Stimulated activated CD4-positive, alpha-beta T cell treated with anti-CD3 and anti-CD28 coated beads, Interleukin-2, amount 100 ng/mL, for 48 hours (primary cell): ENCODE measurements at regions not wholly inside any gene's neighbourhood (a gene's known extent, or its start where the extent isn't known, plus 50 kb on each side); places are given as distances from the start of the nearest gene placed in this dataset.

Source experiments
- DNase-seq, 2 donors: peaks; one replicate each; pipeline ENCODE4 v3.0.0-alpha.2; 2020

DNA sequence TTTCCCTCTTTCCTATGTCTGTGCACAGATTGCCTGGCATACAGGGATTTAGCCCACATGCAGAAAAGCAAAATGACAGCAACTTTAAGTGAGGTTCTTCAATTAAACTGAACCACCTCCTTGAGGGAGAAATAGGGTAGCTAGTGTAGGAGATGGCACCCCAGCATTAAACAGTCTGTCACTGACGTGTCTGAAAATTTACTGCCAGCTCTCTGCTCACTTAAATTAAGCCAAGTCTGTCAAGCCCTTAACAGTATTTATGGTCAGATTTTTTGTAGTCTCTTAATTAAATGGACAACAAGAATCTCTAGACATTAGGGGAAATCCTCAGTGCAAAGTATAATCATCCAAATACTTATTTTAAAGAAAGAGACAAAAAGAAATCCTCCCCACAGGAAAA is 696.5 kb upstream of the PTBP2 start:
- no peak for DNase-seq

DNA sequence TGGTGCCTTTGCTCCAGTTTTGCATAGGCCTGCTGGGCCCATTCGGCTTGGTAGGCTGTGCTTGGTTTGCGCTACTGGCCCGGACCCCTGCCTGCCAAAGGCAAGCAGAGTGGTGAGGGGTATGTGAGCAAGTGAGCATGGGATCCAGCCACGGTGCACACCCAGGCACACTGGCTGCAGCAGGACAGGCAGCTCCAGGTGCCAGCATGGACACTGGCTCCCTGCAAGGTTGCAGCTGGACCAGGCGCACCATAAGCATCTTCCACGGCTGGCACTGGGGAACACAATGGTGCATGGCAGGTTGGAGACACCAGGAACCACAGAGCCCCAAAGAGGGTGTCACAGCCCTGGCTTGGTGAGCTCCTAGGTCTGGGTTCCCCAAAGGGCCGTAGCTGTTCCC is 693.5 kb upstream of the PTBP2 start:
- no peak for DNase-seq

DNA sequence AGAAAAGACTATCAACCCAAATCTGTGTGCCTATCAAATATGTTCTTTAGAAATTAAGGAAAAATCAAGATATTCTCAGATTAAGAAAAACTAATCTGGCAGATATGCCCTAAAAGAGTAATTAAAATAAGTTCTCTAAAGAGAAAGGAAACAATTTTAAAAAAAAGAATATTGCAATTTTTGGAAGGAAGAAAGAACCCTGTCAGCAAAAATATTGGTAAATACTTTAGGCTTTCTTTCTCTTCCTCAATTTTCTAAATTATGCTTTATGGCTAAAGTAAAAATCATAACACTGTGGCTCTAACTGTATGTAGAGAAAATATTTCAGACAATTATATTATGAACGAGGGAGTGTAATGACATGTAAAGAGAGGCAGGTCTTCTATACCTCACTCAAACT is 691.3 kb upstream of the PTBP2 start:
- no peak for DNase-seq

DNA sequence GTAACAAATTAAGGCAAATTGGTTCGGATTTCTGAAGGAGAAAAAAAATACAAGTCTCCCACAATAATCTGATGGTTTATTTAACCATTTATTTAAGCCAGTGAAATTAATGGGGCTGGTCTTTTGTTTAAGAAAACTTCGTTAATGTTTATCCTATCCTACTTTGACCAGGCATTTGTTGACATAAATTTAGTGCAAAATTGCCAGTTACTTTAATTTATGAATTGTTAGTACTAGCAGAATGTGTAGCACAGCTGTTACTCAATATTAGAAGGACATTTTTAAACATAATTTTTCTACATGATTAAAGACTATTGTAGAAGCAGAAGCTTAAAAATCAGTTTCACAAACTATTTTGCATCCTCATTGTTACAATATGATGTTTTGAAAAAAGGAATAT is 687.6 kb upstream of the PTBP2 start:
- DNase-seq: no peak

DNA sequence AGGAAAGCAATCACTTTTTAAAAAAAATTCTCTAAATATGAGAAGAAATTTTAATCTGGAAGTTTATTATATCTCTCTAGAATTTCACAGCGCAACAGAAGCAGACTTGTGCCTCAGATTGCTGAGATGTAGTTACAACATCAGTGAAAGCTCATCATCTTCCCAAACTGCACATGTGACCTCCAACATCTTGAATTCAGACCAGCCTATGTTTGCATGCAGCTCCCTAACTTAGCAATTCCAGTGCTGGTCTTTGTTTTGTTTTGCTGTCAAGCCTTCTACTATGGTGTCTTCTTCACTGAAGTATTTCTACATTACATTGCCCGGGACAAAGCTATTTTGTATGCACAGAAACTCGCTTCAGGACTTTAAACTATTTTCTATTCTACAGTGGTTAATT is 684.8 kb upstream of the PTBP2 start:
- DNase-seq: no peak

DNA sequence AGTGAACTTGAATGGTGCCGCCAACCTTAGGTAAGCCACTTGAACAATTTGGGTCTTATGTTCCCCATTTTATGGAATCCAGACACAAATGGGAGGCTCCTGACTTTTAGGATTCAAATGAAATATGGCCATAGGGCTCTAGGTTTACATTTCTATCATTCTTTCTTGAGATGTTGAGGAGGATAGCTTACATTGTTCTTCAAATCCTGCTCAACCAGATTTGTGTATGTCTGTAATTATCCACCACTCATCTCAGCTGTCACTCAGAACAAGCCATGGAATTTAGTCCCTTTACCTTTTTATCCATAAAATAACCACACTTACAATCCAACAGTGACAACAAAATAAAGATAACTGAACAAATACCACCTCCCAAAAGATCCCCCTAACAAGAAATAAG is 682.9 kb upstream of the PTBP2 start:
- no peak for DNase-seq

DNA sequence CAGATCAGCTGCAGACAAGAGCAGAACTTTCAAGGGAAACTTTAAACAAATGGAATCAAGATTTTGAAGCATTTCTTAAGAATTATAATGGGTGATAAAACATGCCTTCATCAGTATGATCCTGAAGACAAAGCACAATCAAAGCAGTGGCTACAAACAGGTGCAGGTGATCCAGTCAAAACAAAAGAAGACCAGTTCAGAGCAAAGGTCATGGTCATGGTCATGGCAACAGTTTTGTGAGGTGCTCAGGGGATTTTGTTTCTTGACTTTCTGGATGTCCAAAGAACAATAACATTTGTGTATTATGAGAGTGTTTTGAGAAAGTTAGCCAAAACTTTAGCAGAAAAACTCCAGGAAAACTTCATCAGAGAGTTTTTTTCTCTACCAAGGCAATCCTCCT is 681.7 kb upstream of the PTBP2 start:
- no peak for DNase-seq

DNA sequence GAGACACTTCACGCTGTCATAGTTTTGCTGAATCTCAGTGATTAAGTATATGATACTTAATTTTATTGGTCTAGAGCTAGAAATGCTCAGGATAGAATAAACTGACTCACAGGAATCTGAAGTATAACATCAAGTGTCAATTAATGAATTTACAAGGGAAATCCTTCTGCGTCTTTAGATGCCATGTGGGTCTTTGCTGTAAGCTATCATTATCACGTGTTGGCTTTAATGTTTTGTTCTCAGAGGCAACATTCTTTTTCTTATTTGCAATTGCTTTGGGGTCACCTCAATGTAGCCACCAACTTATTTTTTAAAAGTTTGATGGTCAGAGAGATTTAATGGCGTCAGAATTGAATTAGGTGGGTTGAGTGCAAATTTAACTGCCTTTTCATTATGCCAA is 680.1 kb upstream of the PTBP2 start:
- no peak for DNase-seq

DNA sequence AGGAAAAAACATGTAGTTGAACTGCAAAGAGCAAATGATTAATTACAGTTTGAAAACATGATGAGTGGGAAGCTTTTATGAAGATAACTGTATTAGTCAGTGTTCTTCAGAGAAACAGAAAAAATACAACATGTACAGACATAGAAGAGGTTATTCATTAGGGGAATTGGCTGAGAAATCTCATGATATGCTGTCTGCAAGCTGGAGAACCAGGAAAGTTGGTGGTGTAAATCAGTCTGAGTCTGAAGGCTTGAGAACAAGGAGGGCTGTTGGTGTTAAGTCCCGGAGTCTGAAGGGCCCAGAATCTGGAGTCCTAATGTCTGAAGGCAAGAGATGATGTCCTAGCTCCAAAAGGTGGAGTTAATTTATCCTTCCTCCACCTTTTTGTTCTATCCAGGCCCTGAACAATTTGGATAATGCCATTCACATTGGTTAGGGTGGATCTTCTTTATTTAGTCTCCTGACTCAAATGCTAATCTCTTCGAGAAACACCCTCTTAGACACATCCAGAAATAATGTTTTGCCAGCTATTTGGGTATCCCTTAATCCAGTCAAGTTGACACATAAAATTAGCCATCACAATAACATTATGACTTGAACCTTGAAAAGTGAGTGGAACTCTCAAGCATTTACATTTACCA is 672.9 kb upstream of the PTBP2 start:
- no peak for DNase-seq

DNA sequence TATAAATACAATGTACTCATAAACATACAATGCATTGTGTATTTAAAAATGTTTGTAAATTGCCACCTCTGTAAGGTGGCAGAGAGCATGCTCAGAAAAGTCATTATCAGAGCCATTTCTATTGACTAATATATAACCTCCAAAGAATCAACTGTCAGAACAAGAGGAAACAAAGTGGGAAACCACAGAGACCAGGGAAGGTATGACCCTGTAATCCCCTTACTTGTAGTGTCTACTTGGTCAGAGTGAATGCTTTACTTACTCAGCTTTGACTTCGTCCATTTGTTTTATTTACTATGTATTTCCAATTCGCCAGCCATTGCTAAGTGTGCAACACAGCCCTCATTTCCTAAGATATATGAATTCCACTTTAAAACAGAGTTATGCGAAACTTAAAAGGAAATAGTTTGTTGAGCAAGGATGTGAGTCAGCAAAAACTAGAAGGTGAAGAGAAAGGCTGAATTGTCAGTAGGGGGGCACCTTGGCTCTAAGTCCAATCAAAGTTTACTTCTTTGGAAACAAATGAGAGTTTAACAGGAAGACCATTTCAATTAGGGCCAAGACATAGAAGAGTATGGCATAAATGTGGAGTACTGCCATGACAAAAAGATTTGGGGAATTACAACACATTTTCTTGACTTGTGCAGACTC is 671.7 kb upstream of the PTBP2 start:
- no peak for DNase-seq

DNA sequence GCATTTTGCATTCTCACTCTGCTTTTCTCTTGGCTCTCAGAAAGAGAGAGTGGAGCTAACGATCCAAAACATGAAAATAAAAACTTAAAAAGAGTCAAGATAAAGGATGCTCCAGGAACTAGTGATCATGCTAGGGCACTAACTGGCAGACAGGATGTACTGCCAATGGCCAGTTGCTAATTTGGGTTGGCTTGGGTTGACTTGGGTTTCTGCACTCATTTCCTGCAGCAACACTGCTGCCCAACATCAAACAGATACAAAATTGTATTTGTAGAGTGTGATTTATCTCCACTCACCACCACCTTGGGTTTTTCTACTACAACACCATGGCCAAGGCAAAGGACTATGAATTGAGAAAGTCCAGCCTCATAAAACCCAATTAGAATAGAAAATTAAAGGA is 662.3 kb upstream of the PTBP2 start:
- no peak for DNase-seq

DNA sequence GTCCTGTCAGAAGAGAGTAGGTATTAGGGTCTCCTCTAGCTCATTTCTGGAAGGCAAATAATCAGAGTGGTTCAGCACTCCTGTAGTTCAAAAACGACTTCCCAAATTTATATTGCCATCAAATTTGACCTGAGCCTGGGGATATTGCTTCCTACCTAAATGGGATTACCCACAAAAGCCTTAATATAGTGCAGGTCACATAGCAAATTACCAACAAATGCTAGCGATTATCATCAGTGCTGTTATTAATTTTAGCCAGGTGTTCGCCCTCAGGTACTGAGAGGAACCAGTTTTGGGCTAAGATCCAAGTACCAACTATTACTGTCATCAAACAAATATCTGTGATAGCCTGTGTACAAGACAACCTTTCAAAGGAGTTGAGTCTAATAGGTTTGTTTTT is 661.8 kb upstream of the PTBP2 start:
- DNase-seq: no peak

DNA sequence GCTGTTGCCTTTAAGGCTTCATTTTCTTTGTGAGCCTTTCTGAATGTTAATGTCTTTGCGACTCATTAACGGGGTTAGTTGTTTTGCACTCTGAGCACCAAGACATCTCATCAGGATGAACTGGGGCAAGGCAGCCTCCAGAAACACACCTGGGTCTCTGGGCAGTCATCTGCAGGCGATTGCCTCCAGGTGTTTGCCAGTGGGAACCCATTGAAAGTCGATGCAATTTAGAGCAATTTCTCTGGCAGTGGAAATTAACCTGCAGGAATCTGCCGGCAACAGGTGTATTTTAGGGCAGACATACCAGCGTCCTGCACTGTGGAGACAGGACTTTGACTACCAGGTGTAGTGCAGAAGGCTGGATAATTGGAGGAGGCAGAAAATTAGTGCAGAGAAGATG is 661.0 kb upstream of the PTBP2 start:
- no peak for DNase-seq

DNA sequence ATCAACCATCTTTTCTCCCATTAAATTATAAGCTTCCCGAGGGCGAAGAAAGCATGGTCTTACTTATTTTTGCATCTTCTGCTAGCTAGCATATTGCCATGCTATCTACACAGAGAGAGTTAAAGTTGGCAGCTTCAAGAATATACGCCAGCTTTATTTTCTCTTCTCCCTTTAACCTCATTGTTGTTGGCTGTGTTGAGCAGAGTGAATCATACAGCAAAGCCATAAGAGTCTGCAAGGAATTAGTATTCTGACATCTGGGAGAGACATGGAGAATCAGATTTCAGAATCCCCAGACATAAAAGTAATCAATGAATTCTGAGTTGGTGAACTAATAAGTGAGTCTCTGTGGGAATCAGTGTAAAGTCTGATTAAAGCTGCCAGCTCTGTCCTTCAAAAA is 649.6 kb upstream of the PTBP2 start:
- DNase-seq: no peak

DNA sequence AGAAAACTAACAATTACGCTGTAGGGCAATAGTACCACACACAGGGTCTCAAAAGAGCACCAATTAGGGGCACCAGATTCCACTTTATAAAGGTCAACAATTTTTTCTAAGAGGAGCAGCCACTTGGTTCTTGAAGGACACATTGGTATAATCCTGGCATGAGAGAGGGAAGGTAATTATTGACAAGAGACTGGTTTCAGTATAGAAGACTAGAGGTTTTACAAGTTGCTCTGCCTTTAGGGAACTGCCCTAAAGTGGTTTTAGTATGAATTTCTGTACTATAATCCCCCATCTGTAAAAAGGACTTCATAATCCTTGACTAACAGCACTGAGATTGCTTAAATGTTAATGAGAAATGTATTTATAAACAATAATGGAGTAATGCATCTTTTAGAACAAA is 648.5 kb upstream of the PTBP2 start:
- no peak for DNase-seq

DNA sequence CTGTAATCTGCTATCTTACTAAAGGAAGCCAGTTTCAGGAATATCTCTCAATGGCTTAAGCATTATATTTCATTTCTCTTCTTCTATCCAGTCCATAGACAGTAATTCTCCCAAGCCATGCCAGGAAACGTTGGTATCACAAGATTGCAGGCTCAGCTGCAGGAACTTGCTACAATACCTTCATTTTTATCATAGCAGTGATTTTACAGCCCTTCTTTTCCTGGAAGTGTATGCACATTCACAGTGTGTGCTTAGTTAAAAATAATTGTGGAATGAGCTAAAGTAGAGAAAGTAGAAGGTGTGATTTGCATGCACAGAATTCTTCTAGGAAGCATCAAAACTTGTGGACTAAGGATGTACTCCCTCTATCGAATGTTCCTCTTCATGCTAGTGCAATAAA is 647.2 kb upstream of the PTBP2 start:
- no peak for DNase-seq

DNA sequence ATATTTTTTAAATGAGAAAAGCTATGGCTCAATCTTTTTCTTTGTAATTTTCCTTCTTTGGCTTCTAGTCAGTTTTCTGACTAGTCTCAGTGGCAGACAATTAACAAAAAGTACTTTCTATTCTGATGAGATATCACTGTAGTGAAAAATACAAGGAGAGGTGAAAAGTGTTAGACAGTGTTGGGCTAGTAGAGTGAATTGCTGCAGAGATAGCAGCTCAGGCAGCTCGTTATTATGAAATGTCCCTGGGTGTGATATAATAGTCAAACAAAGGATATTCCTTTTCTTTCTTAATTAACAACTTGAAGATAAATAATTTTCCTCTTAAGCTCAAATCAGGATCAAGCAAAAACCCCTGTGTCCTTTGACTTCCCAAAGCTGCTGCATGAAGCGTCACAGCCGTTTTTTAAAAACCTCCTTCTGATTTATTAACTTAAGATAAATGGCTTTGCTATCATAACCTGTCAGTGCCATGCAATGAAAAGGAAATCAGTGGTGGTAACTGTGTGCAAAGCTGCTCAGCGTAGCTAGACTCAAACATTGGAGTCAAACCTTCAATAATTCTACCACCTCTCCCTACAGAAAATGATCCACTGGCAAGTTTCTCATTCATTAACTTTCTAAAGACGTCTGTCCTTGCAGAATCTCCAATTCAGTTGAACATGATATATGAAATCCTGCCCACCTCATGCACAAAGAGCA is 646.6 kb upstream of the PTBP2 start:
- no peak for DNase-seq

DNA sequence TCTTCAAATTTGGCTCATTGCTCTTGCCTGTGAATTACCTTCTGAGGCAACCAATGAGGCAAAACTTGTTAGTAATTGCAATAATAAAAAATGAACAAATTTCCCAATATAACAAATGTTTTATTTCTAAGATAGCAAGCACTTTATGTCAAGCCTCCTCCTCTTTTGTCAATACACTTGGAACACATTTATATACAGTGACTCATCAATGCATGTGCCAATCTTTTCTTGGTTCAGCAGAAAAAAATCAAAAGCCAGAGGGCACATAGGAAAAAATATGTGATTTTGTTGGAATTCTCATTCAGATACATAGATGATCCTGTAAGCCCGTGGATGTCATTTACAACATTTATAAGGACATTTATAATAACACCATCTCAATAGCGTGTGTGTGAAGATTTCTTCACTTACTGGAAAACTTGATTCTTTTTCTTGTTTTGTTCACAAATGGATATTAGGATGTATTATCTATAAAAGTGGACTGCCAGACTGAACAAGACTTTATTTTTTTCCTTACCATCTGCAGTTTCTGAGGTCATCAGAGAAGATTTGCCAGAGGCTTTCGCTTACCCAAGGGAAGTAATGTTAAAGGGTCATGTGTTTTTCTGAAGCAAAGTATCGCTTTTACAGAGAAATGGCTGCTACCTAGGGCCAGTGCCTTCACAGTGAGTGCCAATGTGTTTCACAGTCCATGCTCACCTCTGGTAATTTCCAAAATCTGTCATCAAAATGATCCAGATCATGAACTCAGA is 645.7 kb upstream of the PTBP2 start:
- no peak for DNase-seq

DNA sequence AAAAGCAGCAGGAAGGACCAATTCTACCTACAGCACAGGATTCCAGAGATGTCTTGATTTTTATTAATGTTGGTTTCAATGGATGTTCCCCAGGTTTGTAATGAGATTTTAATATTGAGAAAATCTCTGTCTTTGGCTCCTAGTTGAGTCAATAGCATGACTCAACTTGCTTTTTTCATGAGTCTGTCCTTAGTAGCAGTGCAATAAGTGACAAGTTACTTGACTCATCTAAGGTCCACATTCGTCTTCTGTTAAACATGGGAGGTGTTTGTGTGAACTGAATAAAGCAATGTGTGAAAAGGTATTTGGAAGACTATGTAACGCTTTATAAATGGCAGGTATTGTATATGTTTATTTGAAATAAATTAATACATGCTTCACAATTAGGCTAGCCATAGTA is 645.0 kb upstream of the PTBP2 start:
- DNase-seq: no peak

DNA sequence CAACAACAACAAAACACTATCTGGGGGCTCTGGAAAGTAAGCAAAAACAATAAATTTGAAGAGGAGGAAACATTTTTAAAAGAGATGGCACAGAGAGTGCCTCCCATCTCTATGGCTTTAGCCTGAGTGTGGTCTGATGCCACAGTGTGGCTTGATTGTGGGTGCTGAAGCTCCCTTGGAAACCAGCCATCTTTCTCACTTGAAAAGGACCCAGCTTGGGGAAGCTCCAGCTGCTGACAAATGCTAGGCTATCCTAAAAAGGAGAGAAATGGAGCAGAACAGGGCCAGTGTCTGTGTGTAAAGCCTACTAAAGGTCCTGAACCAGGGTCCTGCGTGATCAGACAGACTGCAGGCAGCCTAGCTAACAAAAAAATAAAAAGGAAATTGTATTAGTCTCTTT is 642.0 kb upstream of the PTBP2 start:
- DNase-seq: no peak

DNA sequence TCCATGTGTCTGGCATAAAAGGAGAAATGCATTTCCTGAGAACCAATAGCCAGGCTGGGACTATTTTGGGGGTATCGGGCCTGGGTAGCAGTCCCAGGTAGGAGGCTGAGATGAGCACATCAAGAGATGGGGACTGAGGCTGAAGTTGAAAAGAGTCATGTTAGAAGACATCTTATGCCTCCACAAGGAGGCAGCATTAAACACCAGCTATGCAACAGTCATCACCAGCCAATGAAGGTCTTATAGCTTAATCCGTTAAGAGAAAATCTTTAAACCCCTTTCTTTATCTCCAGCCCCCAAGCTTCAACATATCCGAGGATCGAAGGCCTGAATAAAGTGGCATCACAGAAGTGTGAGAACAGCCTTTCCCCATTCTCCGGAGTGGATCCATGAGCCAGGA is 640.7 kb upstream of the PTBP2 start:
- DNase-seq: no peak

DNA sequence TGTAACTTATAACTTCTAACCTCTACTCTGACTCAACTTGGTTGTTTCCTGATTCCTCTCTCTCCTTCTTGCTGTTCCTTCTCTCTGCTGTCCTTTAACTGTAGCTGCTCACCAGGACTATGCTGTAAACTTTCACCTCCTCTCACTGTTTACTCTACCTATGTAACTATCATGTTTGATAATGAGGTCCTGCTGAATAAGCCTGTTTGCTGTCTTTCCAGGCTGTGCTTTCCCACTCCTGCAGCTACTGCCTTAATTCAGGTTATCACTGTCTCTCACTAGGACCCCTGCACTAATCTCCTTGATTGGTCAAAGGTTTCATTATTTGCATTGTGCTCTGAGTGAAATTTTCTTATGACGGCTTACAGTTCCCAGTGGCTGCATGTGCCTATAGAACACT is 633.9 kb upstream of the PTBP2 start:
- no peak for DNase-seq

DNA sequence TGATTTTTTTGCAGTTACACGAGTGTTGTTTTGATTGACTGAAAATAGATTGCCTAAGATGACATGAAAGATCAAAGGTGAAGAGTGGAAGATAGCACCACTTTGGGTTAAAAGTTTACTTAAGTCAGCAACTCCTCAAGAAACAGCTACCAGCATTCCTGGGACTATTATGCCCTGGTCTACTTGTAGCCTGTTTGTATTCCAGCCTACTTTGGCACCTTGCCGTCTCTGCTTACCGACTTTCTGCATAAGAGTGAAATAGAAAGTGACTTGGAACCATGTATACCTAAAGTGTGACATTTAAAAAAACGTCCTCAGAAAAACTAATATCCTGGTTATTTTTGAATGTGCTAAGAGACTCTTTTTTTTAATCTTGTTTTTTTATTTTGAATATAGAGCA is 631.5 kb upstream of the PTBP2 start:
- no peak for DNase-seq
